HG02981 (cell line): ENCODE measurements at regions not wholly inside any gene's neighbourhood (a gene's known extent, or its start where the extent isn't known, plus 50 kb on each side); places are given as distances from the start of the nearest gene placed in this dataset.
"Not testable (repeated sequence)": the region's sequence is repeated elsewhere in the genome, so short reads cannot be mapped to it uniquely, and the experiment has no call there.

Experiments used
- ATAC-seq: cut with Tn5 transposase; IDR thresholded peaks from one replicate; pipeline ENCODE4 v1.9.1; 2021; ENCODE audit warnings: mild to moderate bottlenecking, moderate library complexity; ENCODE audit not compliant: unreplicated experiment

GRCh38 chr14:53376064-53376463 is 222.9 kb upstream of the DDHD1 start:
- ATAC-seq: no peak

- ATAC-seq: no peak
Measured at GRCh38 chr14:53375599-53375998, 222.5 kb upstream of the DDHD1 start.

- no peak for ATAC-seq
Measured at GRCh38 chr14:53368711-53369201, 215.6 kb upstream of the DDHD1 start.

DNA sequence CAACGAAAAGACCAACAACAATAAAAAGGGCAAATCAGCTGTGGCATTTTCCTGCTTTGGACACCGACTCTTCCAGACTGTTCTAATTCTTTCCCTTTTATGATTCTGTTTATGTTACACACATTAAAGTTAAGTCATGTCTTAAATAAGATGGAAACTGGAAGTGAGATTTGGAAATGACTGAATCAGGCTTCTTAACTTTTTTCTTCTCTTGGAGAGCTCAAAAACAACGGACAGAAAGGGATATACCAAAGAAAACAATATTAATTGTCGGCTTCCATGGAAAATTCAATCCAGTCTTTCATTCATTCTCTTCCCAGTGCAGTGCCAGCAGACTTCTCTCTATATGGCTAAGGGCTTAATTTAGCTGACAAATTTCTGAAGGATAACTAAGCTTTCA is 214.9 kb upstream of the DDHD1 start:
- ATAC-seq: no peak

- ATAC-seq: no peak
Measured at GRCh38 chr14:53367644-53368026, 214.5 kb upstream of the DDHD1 start.

- no peak for ATAC-seq
Measured at GRCh38 chr14:53365486-53366130, 212.5 kb upstream of the DDHD1 start.

DNA sequence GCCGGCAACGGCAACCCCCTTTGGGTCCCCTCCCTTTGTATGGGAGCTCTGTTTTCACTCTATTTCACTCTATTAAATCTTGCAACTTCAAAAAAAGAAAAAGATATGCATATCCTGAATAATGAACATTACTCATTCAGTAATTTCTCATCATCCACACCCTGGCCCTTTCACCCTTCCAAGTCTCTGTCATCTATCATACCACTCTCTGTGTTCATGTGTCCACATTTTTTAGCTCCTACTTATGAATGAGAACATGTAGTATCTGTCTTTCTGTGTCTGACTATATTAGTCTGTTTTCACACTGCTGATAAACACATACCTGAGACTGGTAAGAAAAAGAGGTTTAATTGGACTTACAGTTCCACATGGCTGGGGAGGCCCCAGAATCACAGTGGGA is 209.8 kb upstream of the DDHD1 start:
- not testable (repeated sequence) for ATAC-seq

DNA sequence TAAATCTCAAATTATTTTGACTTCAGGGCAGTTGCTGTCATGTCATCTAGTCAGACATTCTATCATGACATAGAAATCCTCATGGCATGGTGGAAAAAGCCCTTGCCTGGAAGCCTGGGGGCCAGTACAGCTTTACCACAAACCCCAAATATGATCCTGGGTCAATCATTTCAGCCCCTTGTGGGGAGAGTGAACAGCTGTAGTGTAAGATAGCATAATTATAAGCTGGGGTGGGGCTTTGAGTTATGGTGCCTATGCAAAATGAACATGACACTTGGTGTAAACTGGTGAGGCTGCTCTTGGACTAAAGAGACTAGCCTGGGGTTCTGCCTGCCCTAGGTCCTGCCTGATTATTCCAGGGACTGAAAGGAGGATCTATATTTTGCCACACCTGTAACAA is 207.7 kb upstream of the DDHD1 start:
- no peak for ATAC-seq

DNA sequence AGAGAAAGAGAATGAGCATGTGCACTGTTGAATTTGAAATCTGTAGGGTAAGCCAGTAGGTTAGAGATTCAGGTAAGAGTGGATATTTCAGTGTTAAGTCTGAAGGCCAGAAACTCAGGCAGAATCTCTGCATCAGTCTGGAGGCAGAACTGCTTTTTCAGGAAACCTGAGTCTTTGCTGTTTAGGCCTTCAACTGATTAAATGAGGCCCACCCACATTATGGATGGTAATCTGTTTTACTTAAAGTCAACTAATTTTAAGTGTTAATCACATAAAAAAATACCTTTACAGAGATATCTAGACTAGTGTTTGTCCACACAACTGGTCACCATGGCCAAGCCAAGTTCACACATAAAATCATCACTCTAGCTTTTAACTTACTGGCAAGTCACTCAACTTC is 205.0 kb upstream of the DDHD1 start:
- ATAC-seq: no peak

- ATAC-seq: no peak
Measured at GRCh38 chr14:53356361-53357150, 203.4 kb upstream of the DDHD1 start.

- ATAC-seq: no peak
Measured at GRCh38 chr14:53355581-53356112, 202.5 kb upstream of the DDHD1 start.

GRCh38 chr14:53354336-53354735 is 201.2 kb upstream of the DDHD1 start:
- ATAC-seq: no peak

DNA sequence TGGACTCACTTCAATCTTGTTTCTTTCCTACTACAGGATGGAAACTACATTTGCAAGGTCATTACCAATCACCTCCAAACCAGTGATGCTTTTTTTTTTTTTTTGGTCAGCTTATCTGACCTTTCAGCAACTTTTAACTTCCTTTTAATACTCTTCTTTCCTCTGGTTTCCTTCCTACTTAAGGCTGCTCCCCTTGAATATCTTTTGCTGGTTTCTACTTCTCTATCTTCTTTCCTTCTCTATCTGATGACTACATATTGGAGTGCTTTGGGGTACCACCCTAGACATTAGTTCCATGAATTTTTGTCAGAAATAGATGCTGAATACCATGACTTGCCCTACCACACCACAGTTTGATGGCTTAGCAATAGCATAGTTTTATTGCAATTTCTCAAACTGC is 197.7 kb upstream of the DDHD1 start:
- ATAC-seq: no peak

GRCh38 chr14:53350429-53350828 is 197.3 kb upstream of the DDHD1 start:
- no peak for ATAC-seq

- no peak for ATAC-seq
Measured at GRCh38 chr14:53346988-53347387, 193.9 kb upstream of the DDHD1 start.

DNA sequence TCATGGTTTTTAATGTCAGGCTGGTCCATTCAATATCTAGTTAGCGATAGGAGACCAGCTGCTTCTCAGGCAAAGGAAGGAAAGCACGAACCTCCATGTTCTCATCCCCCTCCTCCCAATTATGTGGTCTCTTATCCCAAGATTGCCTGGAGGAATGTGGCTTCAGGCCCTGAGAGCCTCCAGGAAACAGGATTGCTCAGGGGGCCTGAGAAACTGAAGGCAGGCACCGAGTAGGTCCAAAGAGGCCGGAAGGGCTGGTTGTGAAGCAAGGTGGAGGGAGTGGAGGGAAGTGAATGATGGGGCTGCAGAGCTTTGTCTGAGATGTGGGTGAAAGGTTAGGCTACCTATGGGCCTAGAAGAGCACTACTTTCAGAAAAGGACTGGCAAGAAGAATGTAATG is 188.2 kb upstream of the DDHD1 start:
- no peak for ATAC-seq

DNA sequence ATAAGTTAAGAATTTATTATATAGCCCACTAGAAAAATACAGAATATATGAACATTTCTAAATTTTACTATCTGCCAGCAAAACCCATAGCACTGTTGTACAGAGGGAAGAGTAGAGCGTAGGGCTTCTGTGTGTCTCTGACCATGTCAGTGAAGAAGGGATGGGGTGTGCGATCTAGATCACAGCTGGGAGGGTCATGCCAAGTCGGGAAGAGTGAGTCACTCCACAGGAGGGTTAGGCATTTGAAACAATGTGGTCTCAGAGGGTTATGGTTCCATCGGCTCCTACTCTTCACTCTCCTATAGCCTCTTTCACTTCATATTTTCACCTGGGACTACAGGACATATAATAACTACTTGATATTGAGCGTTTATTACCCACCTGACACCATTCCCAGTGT is 185.1 kb upstream of the DDHD1 start:
- ATAC-seq: no peak

DNA sequence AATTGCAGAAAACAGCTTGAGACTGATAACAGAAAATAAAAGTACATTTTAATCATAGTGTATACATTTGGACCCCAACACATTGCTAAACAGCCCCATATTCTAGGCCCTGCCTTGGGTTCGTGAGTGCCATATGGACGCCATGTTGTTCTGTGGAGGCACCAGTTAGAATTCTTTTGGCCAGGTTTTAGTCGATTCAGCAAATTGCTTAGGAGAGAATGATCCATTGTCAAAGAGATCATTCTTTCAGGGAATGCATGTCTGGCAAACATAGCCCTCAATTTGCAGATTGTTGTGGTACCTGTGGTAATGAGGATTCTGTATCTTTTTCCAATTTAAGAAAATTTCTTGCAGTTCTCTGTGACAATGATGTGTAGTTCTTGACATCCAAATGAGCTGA is 183.6 kb upstream of the DDHD1 start:
- ATAC-seq: no peak

- no peak for ATAC-seq
Measured at GRCh38 chr14:53333809-53334208, 180.7 kb upstream of the DDHD1 start.

DNA sequence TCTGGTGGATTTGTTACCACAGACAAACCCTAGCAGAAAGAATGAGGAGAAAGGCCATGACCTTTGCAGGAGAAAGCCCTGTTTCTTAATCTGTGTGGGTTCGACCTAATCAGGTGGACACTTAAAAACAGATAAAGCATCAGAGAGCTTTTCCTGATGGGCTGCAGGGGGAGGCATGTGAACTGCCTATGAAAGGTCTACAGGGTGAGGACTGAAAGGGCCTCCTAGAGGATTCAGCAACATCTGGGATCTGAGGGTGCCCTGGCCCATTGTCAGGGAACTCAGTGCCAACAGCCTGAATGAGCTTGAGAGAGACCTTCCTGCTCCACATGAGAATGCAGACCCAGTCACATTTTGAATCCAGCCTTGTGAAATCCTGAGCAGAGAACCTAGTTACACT is 178.8 kb upstream of the DDHD1 start:
- no peak for ATAC-seq

DNA sequence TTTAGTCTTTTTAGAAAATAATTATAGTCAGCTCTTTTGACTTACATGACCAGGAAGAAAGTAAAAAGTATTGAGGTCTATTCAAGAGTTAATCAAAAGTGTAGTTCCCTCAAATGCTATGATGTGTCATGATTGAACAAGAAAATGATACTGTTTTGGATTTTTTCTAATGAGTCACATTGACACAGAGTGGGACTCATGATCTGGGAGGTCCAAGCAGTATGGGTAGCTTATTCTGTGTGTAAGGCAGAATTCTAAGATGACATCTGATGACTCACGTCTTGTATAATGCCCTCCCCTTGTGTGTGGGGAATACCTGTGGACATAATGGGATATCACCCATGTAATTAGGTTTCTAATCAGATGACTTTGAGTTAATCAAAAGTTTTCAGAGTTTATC is 178.1 kb upstream of the DDHD1 start:
- no peak for ATAC-seq

- ATAC-seq: no peak
Measured at GRCh38 chr14:53330441-53330840, 177.3 kb upstream of the DDHD1 start.
